Stomach (tissue), 8 donors: ENCODE measurements at regions not wholly inside any gene's neighbourhood (a gene's known extent, or its start where the extent isn't known, plus 50 kb on each side); places are given as distances from the start of the nearest gene placed in this dataset.
"Not testable (repeated sequence)": the region's sequence is repeated elsewhere in the genome, so short reads cannot be mapped to it uniquely, and the experiment has no call there.

Source experiments
- DNase-seq, 2 donors: peaks; one replicate each; pipeline versions ENCODE4 v3.0.0 to v3.0.0-alpha.2; 2013 to 2019
- H3K27ac ChIP-seq, 5 donors: fragments of 200-600 bp in 4 of 5; sonication (generic) in 4 of 5; one replicate each; pipeline ENCODE4 v1.5.1; 2013 to 2019; ENCODE audit warnings: mild to moderate bottlenecking in 1 of 5, moderate library complexity in 1 of 5
- H3K27me3 ChIP-seq, 3 donors: fragments of 200-600 bp; sonication (generic); one replicate each; pipeline ENCODE4 v1.5.1; 2017 to 2019; ENCODE audit warnings: mixed run types in 1 of 3
- H3K36me3 ChIP-seq, 4 donors: fragments of 200-600 bp; sonication (generic); 1 replicate in 3 of 4; 2 replicates in 1 of 4; pipeline ENCODE4 v1.5.1; 2016 to 2019
- H3K4me1 ChIP-seq, 4 donors: fragments of 200-600 bp; sonication (generic); one replicate each; pipeline ENCODE4 v1.5.1; 2016 to 2019
- H3K4me3 ChIP-seq, 4 donors: fragments of 200-600 bp; sonication (generic) in 3 of 4; one replicate each; pipeline ENCODE4 v1.5.1; 2016 to 2019; ENCODE audit warnings: mild to moderate bottlenecking in 1 of 4
- H3K9me3 ChIP-seq, 4 donors: fragments of 200-600 bp; sonication (generic); one replicate each; pipeline ENCODE4 v1.5.1; 2016 to 2019
- EP300 ChIP-seq: sonication (generic); formaldehyde crosslinking; IDR thresholded peaks from one replicate; pipeline ENCODE4 v1.6.1; 2017; ENCODE audit warnings: antibody characterized with exemption
- POLR2A ChIP-seq, 4 donors: fragments of 450-650 bp; IDR thresholded peaks; one replicate each; pipeline ENCODE4 v1.6.1; 2016; ENCODE audit warnings: antibody characterized with exemption in 4 of 4, control low read depth in 2 of 4, mild to moderate bottlenecking in 1 of 4, moderate library complexity in 1 of 4
- POLR2AphosphoS5 ChIP-seq, 3 donors: sonication (generic); formaldehyde crosslinking; IDR thresholded peaks; one replicate each; pipeline ENCODE4 v1.6.1; 2016; ENCODE audit warnings: antibody characterized with exemption in 3 of 3
- WGBS, 5 donors: extraction: QIAGEN DNeasy Blood & Tissue Kit in 3 of 5; methylation state at CpG; one replicate each; pipeline versions ENCODE4 v1.1.5 to v1.1.7; 2013 to 2018; 5-methylcytosine and 5-hydroxymethylcytosine counted together
- intact Hi-C: fragments of 100-400 bp; cut with DNase I; formaldehyde crosslinking; loops from one replicate; pipeline ENCODE4 v1.15.1; 2023; ENCODE audit warnings: low total_unique reads
- TF ChIP-seq, protein P1 (sequence below), 7 experiments: fragments of 450-650 bp in 4 of 7; fragments of 200-600 bp in 3 of 7; sonication (generic) in 3 of 7; IDR thresholded peaks; one replicate each; pipeline ENCODE4 v1.5.1; 2016 to 2019; ENCODE audit warnings: antibody characterized with exemption in 7 of 7, control low read depth in 2 of 7, mild to moderate bottlenecking in 1 of 7
- donor health status: healthy with polysubstance abuse.
- donor health status: Bipolar disorder and iron deficiency.
- donor health status: healthy.

GRCh38 chr22:10736879-10737278, 4791.1 kb upstream of the OR11H1 start:
- H3K36me3 ChIP-seq, H3K27ac ChIP-seq, H3K4me1 ChIP-seq, H3K27me3 ChIP-seq, H3K4me3 ChIP-seq, intact Hi-C loops, DNase-seq: not testable (repeated sequence)
- peaks cover 6 to 48% (median 25%) of the 10 kb centered on the region in 4 donors for H3K9me3 ChIP-seq
- 62 to 86% (median 71%) methylated on average over 2 of the region's 2 CpGs for WGBS, 5 donors

- H3K4me1 ChIP-seq, H3K27ac ChIP-seq, H3K27me3 ChIP-seq, intact Hi-C loops, H3K4me3 ChIP-seq, DNase-seq, H3K36me3 ChIP-seq: not testable (repeated sequence)
- WGBS, 5 donors = 71 to 82% (median 78%) methylated on average over 2 of the region's 2 CpGs
- H3K9me3 ChIP-seq = peaks cover 9 to 52% (median 30%) of the 10 kb centered on the region in 4 donors
Observed at GRCh38 chr22:10737931-10738330, 4790.1 kb upstream of the OR11H1 start.

- Histone ChIP-seq H3K4me3 (no peak overlapping the region), H3K9me3 (peaks cover 5 to 57% (median 39%) of the 10 kb centered on the region in 4 donors), H3K27me3 (no peaks in the 10 kb centered on the region), H3K36me3 (no peaks in the 10 kb centered on the region), H3K27ac (no peak overlapping the region), H3K4me1 (no peaks in the 10 kb centered on the region)
- DNase-seq = no peak
- WGBS, 5 donors = 64 to 72% (median 68%) methylated on average over 21 to 30 of the region's 30 CpGs
- intact Hi-C loops = no loop called here
- no peak for TF ChIP-seq POLR2A (IDR thresholded peaks at IDR 0.05)
- TF ChIP-seq, protein P1, sequence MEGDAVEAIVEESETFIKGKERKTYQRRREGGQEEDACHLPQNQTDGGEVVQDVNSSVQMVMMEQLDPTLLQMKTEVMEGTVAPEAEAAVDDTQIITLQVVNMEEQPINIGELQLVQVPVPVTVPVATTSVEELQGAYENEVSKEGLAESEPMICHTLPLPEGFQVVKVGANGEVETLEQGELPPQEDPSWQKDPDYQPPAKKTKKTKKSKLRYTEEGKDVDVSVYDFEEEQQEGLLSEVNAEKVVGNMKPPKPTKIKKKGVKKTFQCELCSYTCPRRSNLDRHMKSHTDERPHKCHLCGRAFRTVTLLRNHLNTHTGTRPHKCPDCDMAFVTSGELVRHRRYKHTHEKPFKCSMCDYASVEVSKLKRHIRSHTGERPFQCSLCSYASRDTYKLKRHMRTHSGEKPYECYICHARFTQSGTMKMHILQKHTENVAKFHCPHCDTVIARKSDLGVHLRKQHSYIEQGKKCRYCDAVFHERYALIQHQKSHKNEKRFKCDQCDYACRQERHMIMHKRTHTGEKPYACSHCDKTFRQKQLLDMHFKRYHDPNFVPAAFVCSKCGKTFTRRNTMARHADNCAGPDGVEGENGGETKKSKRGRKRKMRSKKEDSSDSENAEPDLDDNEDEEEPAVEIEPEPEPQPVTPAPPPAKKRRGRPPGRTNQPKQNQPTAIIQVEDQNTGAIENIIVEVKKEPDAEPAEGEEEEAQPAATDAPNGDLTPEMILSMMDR (IDR thresholded peaks at IDR 0.05) = no peak
- no peak for TF ChIP-seq EP300
- TF ChIP-seq POLR2AphosphoS5 (IDR thresholded peaks at IDR 0.05) = no peak
Observed at GRCh38 chr22:10741210-10741609, 4786.8 kb upstream of the OR11H1 start.

GRCh38 chr22:10741776-10742630, 4786.0 kb upstream of the OR11H1 start:
- intact Hi-C loops, H3K27ac ChIP-seq, H3K27me3 ChIP-seq, H3K36me3 ChIP-seq, H3K4me1 ChIP-seq, H3K4me3 ChIP-seq, DNase-seq: not testable (repeated sequence)
- peaks cover 5 to 57% (median 39%) of the 10 kb centered on the region in 4 donors for H3K9me3 ChIP-seq
- 68 to 75% (median 73%) methylated on average over 72 to 76 of the region's 76 CpGs for WGBS, 5 donors

- H3K36me3 ChIP-seq, H3K27ac ChIP-seq, H3K4me1 ChIP-seq, H3K4me3 ChIP-seq, intact Hi-C loops, DNase-seq, H3K27me3 ChIP-seq: not testable (repeated sequence)
- H3K9me3 ChIP-seq = peaks cover 8 to 60% (median 35%) of the 10 kb centered on the region in 4 donors
- WGBS, 5 donors = 65 to 79% (median 75%) methylated on average over 5 of the region's 5 CpGs
Observed at GRCh38 chr22:10746382-10746781, 4781.6 kb upstream of the OR11H1 start.

DNA sequence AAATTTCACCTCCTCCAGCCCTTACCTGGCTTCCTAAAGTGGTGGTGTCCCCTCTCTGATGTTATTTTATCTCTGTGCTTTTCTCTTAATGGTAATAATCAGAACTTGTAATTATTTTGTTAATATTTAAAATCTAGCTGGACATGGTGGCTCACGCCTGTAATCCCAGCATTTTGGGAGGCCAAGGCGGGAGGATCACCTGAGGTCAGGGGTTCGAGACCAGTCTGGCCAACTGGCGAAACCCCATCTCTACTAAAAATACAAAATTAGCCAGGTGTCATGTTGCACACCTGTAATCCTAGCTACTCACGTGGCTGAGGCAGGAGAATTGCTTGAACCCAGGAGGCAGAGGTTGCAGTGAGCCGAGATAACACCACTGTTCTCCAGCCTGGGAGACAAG, 4780.8 kb upstream of the OR11H1 start:
- H3K4me1 ChIP-seq, H3K36me3 ChIP-seq, DNase-seq, H3K27ac ChIP-seq, H3K27me3 ChIP-seq, H3K4me3 ChIP-seq, intact Hi-C loops: not testable (repeated sequence)
- H3K9me3 ChIP-seq = peaks cover 3 to 54% (median 28%) of the 10 kb centered on the region in 4 donors
- 44 to 60% (median 54%) methylated on average over 6 of the region's 6 CpGs for WGBS, 5 donors

GRCh38 chr22:10748751-10749150, 4779.2 kb upstream of the OR11H1 start:
- intact Hi-C loops, H3K27ac ChIP-seq, H3K4me1 ChIP-seq, DNase-seq, H3K36me3 ChIP-seq, H3K4me3 ChIP-seq, H3K27me3 ChIP-seq: not testable (repeated sequence)
- peaks cover 3 to 46% (median 21%) of the 10 kb centered on the region in 4 donors for H3K9me3 ChIP-seq

GRCh38 chr22:10749423-10749822, 4778.6 kb upstream of the OR11H1 start:
- H3K36me3 ChIP-seq, intact Hi-C loops, H3K27ac ChIP-seq, H3K4me3 ChIP-seq, DNase-seq, H3K4me1 ChIP-seq, H3K27me3 ChIP-seq: not testable (repeated sequence)
- WGBS, 5 donors = 29 to 43% (median 39%) methylated on average over 2 of the region's 2 CpGs
- peaks cover 3 to 45% (median 24%) of the 10 kb centered on the region in 4 donors for H3K9me3 ChIP-seq

DNA sequence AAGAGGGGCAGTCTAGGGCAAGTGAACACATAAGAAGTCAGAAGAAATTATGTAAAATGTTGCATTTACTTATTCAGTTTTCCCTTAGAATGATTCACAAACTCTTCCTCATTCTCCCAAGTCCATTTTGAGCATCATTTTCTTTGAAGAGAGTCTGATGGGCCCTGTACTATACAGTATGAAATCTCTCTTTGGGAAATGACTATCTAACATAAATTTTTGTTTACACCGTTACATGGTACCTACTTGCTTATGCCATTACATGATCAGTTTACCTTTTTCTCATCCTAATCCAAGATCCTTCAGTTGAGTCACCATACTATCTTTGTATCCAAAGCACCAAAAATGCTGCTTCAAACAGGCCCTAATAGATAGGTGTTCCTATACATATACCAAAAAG, 4774.4 kb upstream of the OR11H1 start:
- DNase-seq, H3K4me3 ChIP-seq, H3K36me3 ChIP-seq, intact Hi-C loops, H3K27ac ChIP-seq, H3K27me3 ChIP-seq, H3K4me1 ChIP-seq: not testable (repeated sequence)
- H3K9me3 ChIP-seq = peaks cover 3 to 44% (median 17%) of the 10 kb centered on the region in 4 donors
- WGBS, 5 donors = 43 to 61% (median 49%) methylated on average over 1 of the region's 1 CpG

DNA sequence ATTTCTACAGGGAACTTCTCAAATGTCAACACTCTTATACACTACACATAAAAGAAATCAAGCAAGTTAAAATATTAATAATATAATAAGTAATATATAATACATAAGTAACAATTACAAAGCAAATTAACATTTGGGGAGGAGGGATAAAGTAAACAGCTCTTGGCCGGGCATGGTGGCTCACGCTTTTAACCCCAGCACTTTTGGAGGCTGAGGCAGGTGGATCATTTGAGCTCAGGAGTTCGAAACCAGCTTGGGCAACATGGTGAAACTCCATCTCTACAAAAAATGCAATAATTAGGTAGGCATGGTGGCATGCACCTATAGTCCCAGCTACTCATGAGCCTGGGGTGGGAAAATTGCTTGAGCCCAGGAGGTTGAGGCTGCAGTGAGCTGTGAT, 4772.6 kb upstream of the OR11H1 start:
- H3K36me3 ChIP-seq, H3K4me1 ChIP-seq, intact Hi-C loops, H3K27me3 ChIP-seq, DNase-seq, H3K27ac ChIP-seq, H3K4me3 ChIP-seq: not testable (repeated sequence)
- WGBS, 5 donors = 37 to 47% (median 43%) methylated on average over 3 of the region's 3 CpGs
- H3K9me3 ChIP-seq = peaks cover 0 to 39% (median 18%) of the 10 kb centered on the region in 4 donors

GRCh38 chr22:10760418-10760817, 4767.6 kb upstream of the OR11H1 start:
- H3K9me3 ChIP-seq = peaks cover 0 to 45% (median 21%) of the 10 kb centered on the region in 4 donors

More at GRCh38 chr22:10760418-10760817, 4767.6 kb upstream of the OR11H1 start:
- DNase-seq, intact Hi-C loops, H3K27me3 ChIP-seq, H3K36me3 ChIP-seq, H3K4me3 ChIP-seq, H3K27ac ChIP-seq, H3K4me1 ChIP-seq: not testable (repeated sequence)
- WGBS, 5 donors = 43 to 49% (median 45%) methylated on average over 5 of the region's 5 CpGs
